ENCODE measurements at regions not wholly inside any gene's neighbourhood (a gene's known extent, or its start where the extent isn't known, plus 50 kb on each side); places are given as distances from the start of the nearest gene placed in this dataset.
"Not testable (repeated sequence)": the region's sequence is repeated elsewhere in the genome, so short reads cannot be mapped to it uniquely, and the experiment has no call there.

DNA sequence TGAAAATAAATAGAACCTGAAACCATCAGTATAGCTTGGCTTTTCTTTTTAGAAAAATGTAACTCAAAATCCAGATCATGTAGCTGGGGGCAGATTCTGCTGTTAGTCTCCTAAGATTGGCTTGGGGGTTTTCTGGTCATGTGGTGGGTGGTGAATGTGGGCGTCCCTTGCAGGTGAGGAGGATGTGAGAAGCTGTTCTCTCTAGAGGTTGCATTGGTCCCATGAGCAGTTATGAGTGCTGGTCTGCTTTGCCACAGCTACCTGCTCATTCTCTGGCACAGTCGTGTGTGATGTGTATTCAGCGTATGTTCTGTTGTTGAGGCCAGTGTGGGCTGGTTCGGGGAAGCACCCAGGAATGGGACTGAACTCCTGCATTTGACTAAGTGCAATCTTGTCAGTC is 466.8 kb downstream of the DIRAS2 start:
- Mint-ChIP-seq H3K4me1 (peaks cover 2% of the 10 kb centered on the region), H3K36me3 (ENCODE audit: low read depth) (no peaks in the 10 kb centered on the region), H3K27ac (no peak overlapping the region), H3K4me3 (no peak overlapping the region), H3K27me3 (peaks cover 18% of the 10 kb centered on the region)
- peaks cover 5% of the 10 kb centered on the region for H3K9me3 ChIP-seq (ENCODE audit: control insufficient read depth, low read length, poor library complexity, severe bottlenecking)
- ATAC-seq = no peak
- no peak for DNase-seq

DNA sequence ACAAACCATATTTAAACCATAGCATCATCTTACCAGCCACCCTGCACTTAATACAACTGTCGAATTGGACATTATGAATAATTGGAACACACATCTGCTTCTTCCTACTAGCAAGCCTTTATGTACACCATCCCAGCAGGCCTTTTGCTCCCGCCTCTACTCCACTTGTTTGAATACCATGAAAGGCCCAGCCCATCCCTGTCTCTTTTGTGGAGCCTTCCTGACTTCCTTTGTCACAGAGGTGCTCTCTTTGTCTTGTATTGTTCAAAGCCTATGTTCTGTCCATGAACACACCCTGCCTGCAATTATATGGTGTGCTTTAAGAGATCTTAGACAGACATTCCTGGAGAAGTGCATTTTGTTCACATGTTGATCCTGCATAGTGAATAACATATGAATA is 465.7 kb downstream of the DIRAS2 start:
- ATAC-seq (no peak), DNase-seq (no peak)
- no peaks in the 10 kb centered on the region for H3K9me3 ChIP-seq (ENCODE audit: control insufficient read depth, low read length, poor library complexity, severe bottlenecking)
- Mint-ChIP-seq H3K4me1 (peaks cover 2% of the 10 kb centered on the region), H3K36me3 (ENCODE audit: low read depth) (no peaks in the 10 kb centered on the region), H3K4me3 (no peak overlapping the region), H3K27ac (no peak overlapping the region), H3K27me3 (peaks cover 18% of the 10 kb centered on the region)

DNA sequence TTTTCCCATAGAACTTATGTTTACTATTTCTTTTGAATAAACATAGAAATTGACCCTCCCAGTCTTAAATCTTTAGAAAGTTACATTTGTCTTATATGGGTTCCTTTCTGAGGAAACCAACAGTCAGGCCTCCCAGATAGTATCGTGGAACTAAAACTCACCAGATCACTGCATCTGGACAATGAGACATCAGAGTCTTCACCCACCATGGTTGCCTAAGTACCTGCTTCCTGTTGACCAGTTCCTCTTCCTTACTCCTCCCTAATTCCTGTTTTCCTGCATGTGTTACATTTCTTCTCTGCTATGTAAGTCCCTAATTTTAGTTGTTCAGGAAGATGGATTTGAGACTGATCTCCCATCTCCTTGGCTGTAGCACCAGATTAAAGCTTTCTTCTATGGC is 462.2 kb downstream of the DIRAS2 start:
- Mint-ChIP-seq H3K27ac (no peak overlapping the region), H3K27me3 (peaks cover 18% of the 10 kb centered on the region), H3K4me1 (peaks cover 2% of the 10 kb centered on the region), H3K4me3 (no peak overlapping the region), H3K36me3 (ENCODE audit: low read depth) (no peaks in the 10 kb centered on the region)
- no peak for DNase-seq
- no peaks in the 10 kb centered on the region for H3K9me3 ChIP-seq (ENCODE audit: control insufficient read depth, low read length, poor library complexity, severe bottlenecking)
- no peak for ATAC-seq

DNA sequence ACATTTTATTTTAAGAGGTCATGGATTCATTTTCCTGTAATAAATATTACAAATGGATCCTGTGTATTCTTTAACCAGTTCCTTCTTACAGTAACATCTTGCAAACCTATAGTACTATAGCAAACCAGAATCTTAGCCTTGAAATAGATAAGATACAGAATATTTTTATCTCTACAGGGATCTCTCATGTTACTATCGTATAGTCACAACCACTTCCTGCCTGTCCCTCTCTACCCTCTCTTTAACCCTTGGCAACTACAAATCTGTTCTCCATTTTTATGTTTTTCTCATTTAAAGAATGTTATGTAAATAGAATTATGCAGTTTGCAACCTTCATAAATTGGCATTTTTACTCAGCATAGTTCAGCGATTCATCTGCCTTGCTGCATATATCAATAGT is 454.0 kb downstream of the DIRAS2 start:
- Mint-ChIP-seq H3K27ac (no peak overlapping the region), H3K27me3 (peaks cover 17% of the 10 kb centered on the region), H3K4me3 (no peak overlapping the region), H3K36me3 (ENCODE audit: low read depth) (peaks cover 6% of the 10 kb centered on the region), H3K4me1 (peaks cover 11% of the 10 kb centered on the region)
- DNase-seq (no peak), ATAC-seq (no peak)
- no peaks in the 10 kb centered on the region for H3K9me3 ChIP-seq (ENCODE audit: control insufficient read depth, low read length, poor library complexity, severe bottlenecking)

DNA sequence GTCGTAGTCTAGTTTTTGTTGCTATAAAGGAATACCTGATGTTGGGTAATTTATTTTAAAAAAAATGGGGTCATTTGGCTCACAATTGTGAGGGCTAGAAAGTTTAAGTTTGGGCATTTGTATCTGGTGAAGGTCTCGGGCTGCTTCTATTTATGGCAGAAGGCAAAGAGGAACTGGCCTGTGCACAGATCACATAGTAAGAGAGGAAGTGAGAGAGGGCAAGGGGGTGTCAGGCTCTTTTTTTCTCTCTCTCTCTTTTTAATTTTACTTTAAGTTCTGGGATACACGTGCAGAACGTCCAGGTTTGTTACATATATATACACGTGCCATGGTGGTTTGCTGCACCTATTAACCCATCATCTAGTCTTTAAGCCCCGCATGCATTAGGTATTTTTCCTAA is 453.3 kb downstream of the DIRAS2 start:
- Mint-ChIP-seq H3K27me3 (peaks cover 17% of the 10 kb centered on the region), H3K36me3 (ENCODE audit: low read depth) (peaks cover 6% of the 10 kb centered on the region), H3K4me1 (peaks cover 11% of the 10 kb centered on the region), H3K27ac (no peak overlapping the region), H3K4me3 (no peak overlapping the region)
- no peak for ATAC-seq
- DNase-seq = no peak
- H3K9me3 ChIP-seq (ENCODE audit: control insufficient read depth, low read length, poor library complexity, severe bottlenecking) = no peaks in the 10 kb centered on the region

DNA sequence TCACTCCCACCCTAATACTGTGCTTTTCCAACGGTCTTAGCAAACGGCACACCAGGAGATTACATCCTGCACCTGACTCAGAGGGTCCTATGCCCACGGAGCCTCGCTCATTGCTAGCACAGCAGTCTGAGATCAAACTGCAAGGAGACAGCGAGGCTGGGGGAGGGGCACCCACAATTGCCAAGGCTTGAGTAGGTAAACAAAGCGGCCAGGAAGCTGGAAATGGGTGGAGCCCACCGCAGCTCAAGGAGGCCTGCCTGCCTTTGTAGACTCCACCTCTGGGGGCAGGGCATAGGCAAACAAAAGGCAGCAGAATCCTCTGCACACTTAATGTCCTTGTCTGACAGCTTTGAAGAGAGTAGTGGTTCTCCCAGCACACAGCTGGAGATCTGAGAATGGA is 450.2 kb downstream of the DIRAS2 start:
- not testable (repeated sequence) for H3K36me3 Mint-ChIP-seq (ENCODE audit: low read depth); H3K9me3 ChIP-seq (ENCODE audit: control insufficient read depth, low read length, poor library complexity, severe bottlenecking); H3K27me3 Mint-ChIP-seq; ATAC-seq
- Mint-ChIP-seq H3K27ac (peak overlapping the region; percentile 30), H3K4me1 (peaks cover 11% of the 10 kb centered on the region), H3K4me3 (peak overlapping the region; percentile 19)
- DNase-seq = peak in 1 of 3 donors; percentile 30

DNA sequence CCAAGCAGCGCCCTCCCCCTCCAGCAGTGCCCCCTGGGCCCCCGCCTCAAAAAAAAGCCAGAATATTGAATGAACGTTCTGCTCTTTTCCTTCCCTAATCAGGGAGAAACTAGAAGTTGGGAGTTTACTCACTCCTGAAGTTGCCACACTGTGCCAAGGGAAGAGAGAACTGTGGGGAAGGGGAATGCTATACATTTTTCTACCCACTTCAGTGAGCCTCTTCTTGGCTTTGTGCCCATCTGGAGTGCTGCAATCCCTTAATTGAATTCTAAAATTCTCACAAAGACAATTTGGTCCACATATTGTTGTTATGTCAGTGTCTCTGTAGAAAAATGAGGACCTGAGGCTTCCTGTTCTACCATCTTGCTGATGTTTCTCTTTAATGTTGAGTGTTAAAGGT is 443.7 kb downstream of the DIRAS2 start:
- Mint-ChIP-seq H3K27me3 (peaks cover 7% of the 10 kb centered on the region), H3K4me3 (no peak overlapping the region), H3K27ac (no peak overlapping the region), H3K4me1 (no peaks in the 10 kb centered on the region), H3K36me3 (ENCODE audit: low read depth) (no peaks in the 10 kb centered on the region)
- H3K9me3 ChIP-seq (ENCODE audit: control insufficient read depth, low read length, poor library complexity, severe bottlenecking) = no peaks in the 10 kb centered on the region
- no peak for DNase-seq
- no peak for ATAC-seq

DNA sequence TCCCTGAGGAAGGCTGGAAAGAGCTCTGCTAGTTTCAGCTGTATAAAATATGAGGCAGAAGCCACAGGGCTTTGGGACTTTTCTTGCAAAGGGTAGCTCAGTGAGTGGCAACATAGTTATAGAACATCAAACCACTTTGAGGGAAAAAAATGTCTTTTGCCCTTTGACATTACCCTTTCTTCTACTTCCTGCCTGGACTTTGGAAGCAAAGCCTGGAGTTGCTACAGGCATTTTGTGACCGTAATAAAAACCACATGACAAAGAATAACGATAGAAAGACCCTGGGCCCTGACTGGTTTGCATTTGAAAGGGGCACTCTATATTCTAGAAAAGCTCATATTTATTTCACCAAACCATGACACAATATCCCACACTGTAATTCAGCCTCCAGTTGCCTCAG is 440.9 kb downstream of the DIRAS2 start:
- H3K4me1 Mint-ChIP-seq = no peaks in the 10 kb centered on the region
- no peak overlapping the region for H3K27ac Mint-ChIP-seq
- DNase-seq = no peak
- ATAC-seq = no peak
- peaks cover 24% of the 10 kb centered on the region for H3K27me3 Mint-ChIP-seq
- H3K4me3 Mint-ChIP-seq = no peak overlapping the region
- H3K36me3 Mint-ChIP-seq (ENCODE audit: low read depth) = no peaks in the 10 kb centered on the region
- H3K9me3 ChIP-seq (ENCODE audit: control insufficient read depth, low read length, poor library complexity, severe bottlenecking) = no peaks in the 10 kb centered on the region

DNA sequence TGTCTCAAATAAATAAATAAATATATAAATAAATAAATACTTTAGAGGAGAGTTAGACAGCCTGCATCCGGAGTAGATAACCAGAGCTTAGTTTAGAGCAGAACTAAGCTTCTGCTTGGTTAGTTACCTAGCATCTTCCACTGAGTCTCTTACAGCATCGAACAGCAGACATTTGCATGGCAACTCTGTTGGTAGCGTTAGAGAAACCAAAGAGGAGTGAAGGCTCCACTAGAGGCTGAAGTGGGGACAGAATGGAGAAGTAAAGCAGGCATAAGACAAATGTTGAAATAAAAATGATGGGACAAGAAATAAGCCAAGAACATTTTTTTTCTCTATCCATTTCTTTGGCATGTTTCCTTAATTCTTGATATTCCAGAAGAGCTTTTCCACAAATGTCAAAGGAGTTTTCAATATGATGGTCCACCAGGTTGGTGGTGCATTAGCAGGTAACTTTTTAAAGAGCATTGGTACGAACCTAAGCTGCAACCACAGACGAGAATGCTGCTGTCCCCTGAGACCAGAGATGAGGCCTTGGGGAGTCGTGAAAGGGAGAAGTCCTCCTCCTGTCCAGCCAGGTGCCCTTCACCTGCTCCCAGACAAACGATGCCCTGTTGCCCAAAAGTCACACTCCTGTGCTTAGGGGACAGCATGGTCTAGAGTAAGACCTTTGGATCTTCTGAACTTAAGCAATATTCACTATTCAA is 438.3 kb downstream of the DIRAS2 start:
- no peaks in the 10 kb centered on the region for H3K9me3 ChIP-seq (ENCODE audit: control insufficient read depth, low read length, poor library complexity, severe bottlenecking)
- Mint-ChIP-seq H3K4me1 (no peaks in the 10 kb centered on the region), H3K27me3 (peaks cover 26% of the 10 kb centered on the region), H3K27ac (no peak overlapping the region), H3K4me3 (no peak overlapping the region), H3K36me3 (ENCODE audit: low read depth) (no peaks in the 10 kb centered on the region)
- DNase-seq (no peak), ATAC-seq (no peak)

DNA sequence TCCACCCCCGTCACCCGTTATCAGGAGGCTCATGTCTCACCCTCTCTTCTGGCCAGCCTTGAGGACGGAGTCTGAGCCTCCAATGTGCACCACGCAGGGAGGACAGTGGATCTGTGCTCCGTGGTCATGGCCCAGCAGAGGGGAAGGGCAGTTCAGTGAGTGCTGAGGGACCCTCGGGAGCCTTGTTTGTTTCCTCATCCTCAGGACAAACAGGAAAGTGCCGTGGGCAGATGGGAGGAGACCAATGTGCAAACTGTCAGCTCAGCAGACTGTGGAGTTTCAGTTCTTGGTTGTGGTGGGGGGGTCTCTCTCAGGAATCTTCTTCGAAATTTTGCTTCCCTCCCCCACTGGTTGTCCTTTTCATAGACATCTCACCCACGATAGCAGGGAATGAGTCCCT is 429.6 kb downstream of the DIRAS2 start:
- not testable (repeated sequence) for DNase-seq; ATAC-seq; H3K9me3 ChIP-seq (ENCODE audit: control insufficient read depth, low read length, poor library complexity, severe bottlenecking); H3K4me3 Mint-ChIP-seq; H3K36me3 Mint-ChIP-seq (ENCODE audit: low read depth); H3K4me1 Mint-ChIP-seq
- H3K27ac Mint-ChIP-seq = peak overlapping the region; percentile 14
- peaks cover 31% of the 10 kb centered on the region for H3K27me3 Mint-ChIP-seq

DNA sequence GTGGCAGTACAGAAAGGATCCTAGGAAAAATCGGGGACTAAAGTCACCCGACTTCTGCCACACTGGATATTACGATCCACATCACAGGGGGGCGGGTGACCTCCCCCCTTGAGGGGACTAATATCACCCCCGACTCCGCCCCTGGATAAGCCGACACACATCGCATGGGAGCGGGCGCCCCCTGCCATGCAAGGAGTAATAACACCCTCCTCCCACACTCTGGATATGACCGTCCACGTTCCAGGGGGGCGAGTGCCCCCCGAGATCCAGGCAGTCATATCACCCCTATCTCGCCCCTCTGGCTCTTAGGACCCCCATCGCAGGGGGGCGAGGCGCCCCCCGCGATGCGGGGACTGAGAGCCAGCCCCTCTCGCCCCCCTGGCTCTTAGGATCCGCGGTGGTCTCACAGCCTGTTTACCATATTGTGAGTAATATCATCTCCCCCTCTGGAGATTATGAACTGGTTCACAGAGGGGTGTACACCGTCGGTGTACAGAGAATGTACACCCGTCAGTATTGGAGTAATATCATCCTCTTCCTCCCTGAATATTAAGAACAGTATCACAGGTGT is 423.0 kb downstream of the DIRAS2 start:
- no peak overlapping the region for H3K27ac Mint-ChIP-seq
- peak; percentile 60 for ATAC-seq
- no peaks in the 10 kb centered on the region for H3K36me3 Mint-ChIP-seq (ENCODE audit: low read depth)
- H3K4me1 Mint-ChIP-seq = no peaks in the 10 kb centered on the region
- peaks cover 19% of the 10 kb centered on the region for H3K27me3 Mint-ChIP-seq
- DNase-seq = peak in 2 of 3 donors; percentile 17 to 20
- no peaks in the 10 kb centered on the region for H3K9me3 ChIP-seq (ENCODE audit: control insufficient read depth, low read length, poor library complexity, severe bottlenecking)
- no peak overlapping the region for H3K4me3 Mint-ChIP-seq

DNA sequence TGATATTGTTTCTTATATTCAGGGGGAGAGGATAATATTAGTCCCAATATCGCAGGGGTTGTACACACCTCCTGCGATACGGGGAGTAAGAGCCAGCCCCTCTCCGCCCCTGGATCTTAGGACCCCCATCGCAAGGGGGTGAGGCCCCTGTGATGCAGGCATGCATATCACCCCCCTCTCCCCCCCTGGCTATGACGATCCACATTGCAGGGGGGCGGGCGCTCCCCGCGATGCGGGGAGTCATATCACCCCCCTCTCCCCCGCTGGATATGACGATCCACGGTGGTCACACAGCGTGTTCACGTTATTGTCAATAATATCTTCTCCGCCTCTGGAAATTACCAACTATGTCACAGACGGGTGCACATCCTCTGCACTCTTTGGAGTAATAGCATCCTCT is 420.7 kb downstream of the DIRAS2 start:
- H3K27me3 Mint-ChIP-seq = peaks cover 15% of the 10 kb centered on the region
- H3K9me3 ChIP-seq (ENCODE audit: control insufficient read depth, low read length, poor library complexity, severe bottlenecking); DNase-seq; H3K4me3 Mint-ChIP-seq; H3K36me3 Mint-ChIP-seq (ENCODE audit: low read depth); H3K4me1 Mint-ChIP-seq; H3K27ac Mint-ChIP-seq; ATAC-seq: not testable (repeated sequence)

DNA sequence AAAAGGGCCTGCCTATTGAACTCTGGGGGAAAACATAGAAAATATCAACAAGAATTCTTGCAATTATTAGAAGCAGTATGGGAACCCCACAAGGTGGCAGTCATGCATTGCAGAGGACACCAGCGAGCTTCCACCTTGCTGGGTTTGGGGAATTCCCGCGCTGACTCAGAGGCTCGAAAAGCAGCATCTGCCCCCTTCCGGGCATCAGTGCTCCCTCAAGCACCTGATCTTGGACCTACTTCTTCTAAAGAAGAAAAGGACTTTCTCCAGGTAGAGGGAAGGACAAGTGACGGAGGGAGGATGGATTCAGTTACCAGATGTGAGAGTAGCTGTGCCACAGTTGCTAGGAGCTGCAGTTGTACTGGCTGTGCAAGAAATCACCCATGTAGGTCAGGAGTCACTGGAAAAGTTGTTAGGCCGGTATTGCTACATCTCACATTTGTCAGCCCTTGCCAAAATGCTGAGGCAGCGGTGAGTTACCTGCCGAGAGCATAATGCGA is 415.7 kb downstream of the DIRAS2 start:
- H3K27ac Mint-ChIP-seq; ATAC-seq; H3K9me3 ChIP-seq (ENCODE audit: control insufficient read depth, low read length, poor library complexity, severe bottlenecking); H3K4me1 Mint-ChIP-seq; H3K4me3 Mint-ChIP-seq; H3K27me3 Mint-ChIP-seq; H3K36me3 Mint-ChIP-seq (ENCODE audit: low read depth): not testable (repeated sequence)
- DNase-seq = peak in 2 of 3 donors; percentile 15 to 45

DNA sequence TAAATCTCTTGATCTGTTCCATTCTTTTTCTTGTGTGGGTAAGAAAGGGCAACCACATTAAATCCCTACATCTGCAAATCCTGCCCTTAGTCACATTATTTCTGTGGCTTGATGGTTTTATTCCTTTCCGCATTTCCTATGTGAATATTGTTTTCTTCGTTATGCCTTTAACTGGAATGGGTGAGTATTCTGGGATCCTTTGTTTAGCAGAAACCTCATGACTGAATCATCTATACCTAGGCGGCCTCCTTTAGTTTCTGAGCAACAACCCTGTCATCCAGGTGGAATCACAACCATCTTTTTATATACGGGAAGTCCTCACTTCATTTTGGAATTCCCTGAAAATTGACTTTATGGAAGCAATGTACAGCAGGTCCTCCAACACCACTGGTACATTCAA is 409.5 kb downstream of the DIRAS2 start:
- not testable (repeated sequence) for H3K9me3 ChIP-seq (ENCODE audit: control insufficient read depth, low read length, poor library complexity, severe bottlenecking)

More for the DNA sequence above, 409.5 kb downstream of the DIRAS2 start:
- H3K4me1 Mint-ChIP-seq; H3K27ac Mint-ChIP-seq; ATAC-seq; H3K36me3 Mint-ChIP-seq (ENCODE audit: low read depth); DNase-seq; H3K27me3 Mint-ChIP-seq; H3K4me3 Mint-ChIP-seq: not testable (repeated sequence)
